ENCODE measurements at regions not wholly inside any gene's neighbourhood (a gene's known extent, or its start where the extent isn't known, plus 50 kb on each side); places are given as distances from the start of the nearest gene placed in this dataset.

DNA sequence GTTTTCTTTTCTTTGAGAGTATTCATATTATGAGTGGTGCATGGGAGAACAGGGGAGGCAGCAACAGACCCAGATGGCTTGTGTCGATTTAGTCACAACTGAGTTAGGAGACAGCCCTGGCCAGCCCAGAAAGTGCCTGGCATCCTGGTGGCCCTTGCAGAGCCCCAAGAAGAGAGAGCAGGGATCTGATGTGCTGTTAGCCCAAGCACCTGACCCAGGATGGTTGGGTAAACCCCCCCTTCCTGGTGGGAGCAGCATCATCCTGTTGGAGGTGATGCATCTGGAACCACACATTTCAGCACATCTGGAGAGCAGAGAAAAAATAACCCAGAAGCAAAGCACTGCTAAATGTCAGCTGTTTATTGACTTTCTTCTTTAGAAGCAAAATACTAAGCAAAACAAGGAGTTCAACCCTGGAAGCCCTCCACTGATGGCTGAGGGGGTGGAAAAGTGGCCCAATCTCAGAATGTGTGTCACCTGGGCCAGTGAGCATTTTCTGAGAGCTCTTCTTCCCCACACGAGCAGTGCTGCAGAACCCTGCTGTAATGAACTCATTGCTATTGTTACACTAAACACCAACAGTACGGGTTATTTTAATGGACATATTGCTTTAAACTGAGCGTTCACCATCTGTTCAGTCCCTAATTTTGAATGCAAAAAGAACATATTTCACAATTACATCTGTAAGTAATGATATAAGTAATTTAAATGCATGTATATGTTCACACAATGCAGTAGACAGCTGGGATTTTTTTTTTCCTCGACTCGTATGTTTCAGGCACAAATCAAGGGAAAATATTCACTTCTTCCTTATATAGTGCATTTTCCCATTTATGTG, 100.6 kb upstream of the SMIM21 start:
- intact Hi-C loops (cut with DNase I): no loop called here
- Histone ChIP-seq H3K4me3 (no peak overlapping the region), H3K27me3 (no peaks in the 10 kb centered on the region), H3K36me3 (no peaks in the 10 kb centered on the region), H3K9me3 (no peaks in the 10 kb centered on the region), H3K4me1 (no peaks in the 10 kb centered on the region), H3K27ac (no peak overlapping the region)
- TF ChIP-seq, protein P1, sequence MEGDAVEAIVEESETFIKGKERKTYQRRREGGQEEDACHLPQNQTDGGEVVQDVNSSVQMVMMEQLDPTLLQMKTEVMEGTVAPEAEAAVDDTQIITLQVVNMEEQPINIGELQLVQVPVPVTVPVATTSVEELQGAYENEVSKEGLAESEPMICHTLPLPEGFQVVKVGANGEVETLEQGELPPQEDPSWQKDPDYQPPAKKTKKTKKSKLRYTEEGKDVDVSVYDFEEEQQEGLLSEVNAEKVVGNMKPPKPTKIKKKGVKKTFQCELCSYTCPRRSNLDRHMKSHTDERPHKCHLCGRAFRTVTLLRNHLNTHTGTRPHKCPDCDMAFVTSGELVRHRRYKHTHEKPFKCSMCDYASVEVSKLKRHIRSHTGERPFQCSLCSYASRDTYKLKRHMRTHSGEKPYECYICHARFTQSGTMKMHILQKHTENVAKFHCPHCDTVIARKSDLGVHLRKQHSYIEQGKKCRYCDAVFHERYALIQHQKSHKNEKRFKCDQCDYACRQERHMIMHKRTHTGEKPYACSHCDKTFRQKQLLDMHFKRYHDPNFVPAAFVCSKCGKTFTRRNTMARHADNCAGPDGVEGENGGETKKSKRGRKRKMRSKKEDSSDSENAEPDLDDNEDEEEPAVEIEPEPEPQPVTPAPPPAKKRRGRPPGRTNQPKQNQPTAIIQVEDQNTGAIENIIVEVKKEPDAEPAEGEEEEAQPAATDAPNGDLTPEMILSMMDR (IDR thresholded peaks at IDR 0.05): no peak
- DNase-seq (no peak), ATAC-seq (no peak)

DNA sequence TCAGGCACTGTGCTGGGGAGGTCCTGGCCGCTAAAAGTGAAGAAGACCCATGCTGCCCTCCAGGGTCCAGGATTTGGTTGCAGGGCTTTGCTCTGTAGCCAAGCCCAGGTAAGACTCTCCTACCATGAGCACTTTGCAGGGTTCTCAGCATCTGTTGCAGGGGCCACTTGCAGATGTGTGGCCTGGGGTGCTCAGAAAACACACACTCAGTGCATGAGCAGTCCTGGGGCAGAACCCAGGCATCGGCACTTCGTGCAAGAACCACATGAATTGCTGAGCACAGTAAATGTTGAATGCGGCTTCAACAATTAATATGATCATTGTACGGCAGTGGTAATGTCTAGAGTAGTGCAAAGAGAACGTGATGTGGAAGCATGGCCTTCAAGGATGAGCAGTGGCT, 98.5 kb upstream of the SMIM21 start:
- H3K27me3 ChIP-seq: no peaks in the 10 kb centered on the region
- no peaks in the 10 kb centered on the region for H3K36me3 ChIP-seq
- no peak overlapping the region for H3K4me3 ChIP-seq
- TF ChIP-seq, protein P1 (IDR thresholded peaks at IDR 0.05): no peak
- H3K27ac ChIP-seq: no peak overlapping the region
- intact Hi-C loops (cut with DNase I): no loop called here
- ATAC-seq (no peak), DNase-seq (no peak)
- no peaks in the 10 kb centered on the region for H3K4me1 ChIP-seq
- no peaks in the 10 kb centered on the region for H3K9me3 ChIP-seq

DNA sequence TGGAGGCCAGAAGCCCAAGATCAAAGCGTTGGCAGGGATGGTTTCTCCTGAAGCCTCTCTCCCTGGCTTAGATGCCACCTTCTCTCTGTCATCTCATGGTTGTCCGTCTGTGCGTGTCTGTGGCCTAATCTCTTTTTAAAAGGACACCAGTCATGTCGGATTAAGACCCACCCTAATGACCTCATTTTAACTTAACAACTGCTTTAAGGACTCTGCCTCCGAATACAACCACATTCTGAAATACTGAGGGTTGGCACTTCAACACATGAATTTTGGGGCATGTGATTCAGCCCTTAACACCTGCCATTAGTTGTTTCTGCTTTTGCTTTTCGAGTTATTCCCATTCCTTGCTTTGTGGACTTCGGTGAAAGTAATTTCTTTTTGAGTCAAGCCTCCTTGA, 97.8 kb upstream of the SMIM21 start:
- Histone ChIP-seq H3K27me3 (no peaks in the 10 kb centered on the region), H3K4me3 (no peak overlapping the region), H3K27ac (no peak overlapping the region), H3K4me1 (no peaks in the 10 kb centered on the region), H3K36me3 (no peaks in the 10 kb centered on the region), H3K9me3 (no peaks in the 10 kb centered on the region)
- intact Hi-C loops (cut with DNase I): no loop called here
- DNase-seq (no peak), ATAC-seq (no peak)
- TF ChIP-seq, protein P1 (IDR thresholded peaks at IDR 0.05): no peak

DNA sequence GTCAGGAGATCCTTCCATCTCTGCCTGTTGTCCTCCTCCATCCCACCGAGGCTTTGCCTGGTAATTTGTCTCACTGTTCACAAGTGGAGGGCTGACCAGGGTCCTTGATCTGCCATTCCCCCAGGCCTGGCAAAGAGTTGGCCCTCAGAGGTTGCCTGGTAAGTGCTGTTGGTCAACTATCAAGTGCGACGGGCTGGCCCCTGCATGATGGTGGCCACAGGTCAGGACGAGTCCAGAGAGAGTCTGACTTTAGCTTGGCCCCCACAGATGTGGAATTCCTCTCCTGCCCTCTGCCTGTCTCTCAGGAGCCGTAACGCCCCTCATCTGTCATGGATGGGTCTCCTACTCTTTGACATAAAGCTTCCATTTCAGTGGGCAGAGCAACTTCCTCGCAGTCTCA, 97.3 kb upstream of the SMIM21 start:
- no peak for ATAC-seq
- intact Hi-C loops (cut with DNase I): no loop called here
- no peaks in the 10 kb centered on the region for H3K9me3 ChIP-seq

DNA sequence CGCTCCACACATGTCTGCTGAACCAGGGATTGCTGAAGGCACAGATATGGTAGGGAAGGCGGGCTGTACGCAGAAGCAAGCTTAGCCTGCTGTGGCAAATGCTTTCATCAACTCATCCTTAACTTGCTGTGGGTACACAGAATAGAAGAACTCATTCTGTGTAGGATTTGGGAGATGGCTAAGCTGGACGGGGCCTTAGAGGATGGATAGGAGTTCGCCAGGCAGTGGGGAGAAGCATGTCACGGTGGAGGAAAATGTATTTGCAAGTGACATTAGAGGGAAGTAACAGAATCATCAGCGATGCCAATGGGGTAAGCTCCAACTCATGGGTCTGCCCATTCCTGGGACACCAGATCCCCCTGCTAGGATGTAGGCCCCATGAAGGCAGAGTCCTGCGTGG, 96.7 kb upstream of the SMIM21 start:
- ATAC-seq (no peak), DNase-seq (no peak)
- H3K4me1 ChIP-seq: no peaks in the 10 kb centered on the region
- no peaks in the 10 kb centered on the region for H3K9me3 ChIP-seq
- H3K4me3 ChIP-seq: no peak overlapping the region
- intact Hi-C loops (cut with DNase I): no loop called here
- no peaks in the 10 kb centered on the region for H3K36me3 ChIP-seq
- no peak overlapping the region for H3K27ac ChIP-seq
- TF ChIP-seq, protein P1 (IDR thresholded peaks at IDR 0.05): no peak
- H3K27me3 ChIP-seq: no peaks in the 10 kb centered on the region

More for the DNA sequence above, 97.3 kb upstream of the SMIM21 start:
- Histone ChIP-seq H3K36me3 (no peaks in the 10 kb centered on the region), H3K27me3 (no peaks in the 10 kb centered on the region), H3K27ac (no peak overlapping the region), H3K4me3 (no peak overlapping the region), H3K4me1 (no peaks in the 10 kb centered on the region)
- DNase-seq: peak in 1 of 4 donors; percentile 59
- TF ChIP-seq, protein P1 (IDR thresholded peaks at IDR 0.05): no peak
